ENCODE measurements at regions not wholly inside any gene's neighbourhood (a gene's known extent, or its start where the extent isn't known, plus 50 kb on each side); places are given as distances from the start of the nearest gene placed in this dataset.

DNA sequence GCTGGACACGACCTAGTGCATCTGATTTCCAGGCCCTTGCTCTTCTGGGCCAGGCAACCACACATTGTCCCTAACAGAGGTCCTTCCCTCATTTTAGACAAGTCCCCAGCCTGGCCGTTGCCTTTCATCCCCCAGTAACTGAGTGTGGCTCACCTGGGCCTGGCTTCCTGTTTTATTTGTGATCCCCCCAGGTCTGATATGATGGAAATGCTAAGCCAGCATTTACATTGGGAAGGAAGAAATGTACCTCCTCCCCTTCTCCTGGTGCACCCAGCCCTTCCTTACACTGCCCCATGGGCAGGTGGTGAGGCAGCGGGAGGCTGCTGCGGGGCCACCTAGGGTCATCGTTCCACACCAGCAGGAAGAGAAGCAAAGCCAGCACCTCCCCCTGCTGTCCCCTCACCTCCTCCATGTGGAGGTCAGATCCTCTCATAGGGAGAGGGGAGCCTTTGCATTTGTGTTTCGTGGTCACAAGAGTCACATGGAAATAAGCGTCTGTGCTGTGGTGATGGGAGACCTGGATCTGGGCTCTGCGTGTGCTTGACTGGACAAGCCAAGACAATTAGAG lies 108.8 kb downstream of the GLRX3 start:
- TF ChIP-seq CTCF (IDR thresholded peaks at IDR 0.05; ENCODE audit: insufficient read depth, low read depth, low read length, missing control alignments), result no peak
- no peak overlapping the region for H3K4me3 ChIP-seq (ENCODE audit: low read length)
- DNase-seq (ENCODE audit: low read depth), result no peak

GRCh38 chr10:130246113-130246512 lies 109.9 kb downstream of the GLRX3 start:
- DNase-seq (ENCODE audit: low read depth), result no peak
- no peak for TF ChIP-seq CTCF (IDR thresholded peaks at IDR 0.05; ENCODE audit: insufficient read depth, low read depth, low read length, missing control alignments)

DNA sequence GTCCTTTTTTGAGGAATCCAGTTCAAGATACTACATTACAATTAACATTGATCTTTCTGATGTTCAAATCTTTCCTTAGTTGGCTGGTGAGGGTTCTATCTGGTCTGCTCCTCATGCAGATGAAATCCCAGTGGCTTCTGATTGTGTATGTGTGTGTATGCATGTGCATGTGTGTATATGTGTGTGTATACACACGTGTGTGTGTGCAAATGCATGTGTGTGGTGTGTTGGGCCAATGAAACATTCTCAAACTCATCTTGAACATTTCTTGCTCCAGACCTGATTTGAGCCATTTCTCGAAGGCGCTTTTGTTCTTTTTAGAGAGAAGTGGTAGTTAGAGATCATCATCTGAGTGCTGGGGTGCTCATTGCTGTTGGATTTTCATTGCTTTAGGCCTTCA lies 113.9 kb downstream of the GLRX3 start:
- no peak for TF ChIP-seq CTCF (IDR thresholded peaks at IDR 0.05; ENCODE audit: insufficient read depth, low read depth, low read length, missing control alignments)
- no peak overlapping the region for H3K4me3 ChIP-seq (ENCODE audit: low read length)
- DNase-seq (ENCODE audit: low read depth), result no peak

More at GRCh38 chr10:130246113-130246512, 109.9 kb downstream of the GLRX3 start:
- no peak overlapping the region for H3K4me3 ChIP-seq (ENCODE audit: low read length)

DNA sequence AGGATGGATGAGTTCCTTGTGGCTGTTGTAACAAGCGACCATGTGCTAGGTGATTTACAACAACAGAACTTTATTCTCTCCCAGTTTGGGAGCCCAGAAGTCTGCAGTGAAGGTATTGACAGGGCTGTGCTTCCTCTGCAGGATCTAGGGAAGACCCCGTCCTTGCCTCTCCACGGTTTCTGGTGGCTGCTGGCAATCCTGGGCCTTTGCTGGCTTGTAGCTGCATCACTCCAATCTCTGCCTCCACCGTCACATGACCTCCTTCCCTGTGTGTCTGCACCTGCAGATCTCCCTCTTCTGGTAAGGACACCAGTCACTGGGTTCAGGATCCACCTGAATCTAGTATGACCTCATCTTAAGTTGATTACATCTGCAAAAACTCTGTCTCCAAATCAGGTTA lies 115.6 kb downstream of the GLRX3 start:
- no peak for TF ChIP-seq CTCF (IDR thresholded peaks at IDR 0.05; ENCODE audit: insufficient read depth, low read depth, low read length, missing control alignments)
- H3K4me3 ChIP-seq (ENCODE audit: low read length), result no peak overlapping the region
- DNase-seq (ENCODE audit: low read depth), result no peak

DNA sequence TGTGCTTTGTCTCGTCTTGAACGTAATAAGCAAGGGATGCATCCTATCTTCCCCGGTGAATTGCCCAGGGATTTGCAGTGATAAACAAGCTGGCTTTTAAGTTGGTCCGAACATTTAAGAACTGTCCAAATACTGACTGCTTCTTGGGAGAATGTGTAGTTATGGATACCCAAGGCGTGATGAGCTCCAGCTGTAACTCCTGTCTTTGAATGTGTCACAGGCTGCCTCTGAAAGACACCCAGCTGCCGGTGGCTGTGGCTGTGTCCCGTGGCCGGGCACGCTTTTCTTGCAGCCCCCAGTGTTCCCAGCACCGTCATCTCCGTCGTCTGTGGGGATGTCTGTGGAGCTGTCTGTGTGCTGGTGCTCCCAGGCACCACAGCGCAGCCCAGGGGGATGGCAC lies 118.1 kb downstream of the GLRX3 start:
- TF ChIP-seq CTCF (IDR thresholded peaks at IDR 0.05; ENCODE audit: insufficient read depth, low read depth, low read length, missing control alignments), result no peak
- H3K4me3 ChIP-seq (ENCODE audit: low read length), result no peak overlapping the region
- no peak for DNase-seq (ENCODE audit: low read depth)

DNA sequence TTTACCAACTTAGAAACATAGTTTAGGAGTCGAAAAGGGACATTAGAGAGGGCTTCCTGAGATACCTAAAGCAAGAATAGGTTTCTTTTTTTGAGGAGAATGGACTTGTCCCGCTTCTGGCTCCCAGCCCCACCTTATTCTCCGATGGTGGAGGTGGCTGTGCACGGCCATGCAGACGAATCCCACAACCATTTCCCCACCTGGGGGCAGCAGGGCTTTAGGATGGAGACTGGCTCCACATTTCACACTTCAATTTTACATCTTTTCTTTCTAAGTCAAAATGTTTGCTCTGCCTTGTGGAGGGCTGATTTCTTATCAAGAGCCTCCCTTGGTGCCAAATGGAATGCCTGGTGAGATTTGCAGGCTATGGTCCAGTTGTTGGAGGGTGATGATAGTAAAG lies 118.5 kb downstream of the GLRX3 start:
- H3K4me3 ChIP-seq (ENCODE audit: low read length), result no peak overlapping the region
- no peak for DNase-seq (ENCODE audit: low read depth)
- no peak for TF ChIP-seq CTCF (IDR thresholded peaks at IDR 0.05; ENCODE audit: insufficient read depth, low read depth, low read length, missing control alignments)

DNA sequence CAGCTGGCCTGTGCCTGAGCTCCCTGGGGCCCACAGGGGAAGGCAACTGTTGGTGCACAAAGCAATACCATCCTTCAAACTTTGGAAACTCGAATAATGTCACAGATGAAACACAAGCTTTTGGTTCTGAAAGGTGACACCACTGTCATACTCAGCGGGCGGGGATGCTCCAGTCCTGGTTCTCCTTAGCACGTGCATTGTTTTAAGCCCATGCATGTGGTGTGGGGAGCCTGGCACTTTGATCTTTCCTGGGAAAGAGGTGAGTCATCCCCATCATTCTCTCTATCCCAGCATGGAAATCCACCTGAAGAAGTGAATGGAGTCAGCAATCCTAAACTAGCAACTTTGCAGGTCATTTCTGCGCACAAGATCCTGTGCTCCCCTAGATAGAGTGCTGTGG lies 119.6 kb downstream of the GLRX3 start:
- no peak for TF ChIP-seq CTCF (IDR thresholded peaks at IDR 0.05; ENCODE audit: insufficient read depth, low read depth, low read length, missing control alignments)
- H3K4me3 ChIP-seq (ENCODE audit: low read length), result no peak overlapping the region
- no peak for DNase-seq (ENCODE audit: low read depth)

Measured in epithelial cell of esophagus (primary cell).